HG02943 (cell line): ENCODE measurements at regions not wholly inside any gene's neighbourhood (a gene's known extent, or its start where the extent isn't known, plus 50 kb on each side); places are given as distances from the start of the nearest gene placed in this dataset.
"Not testable (repeated sequence)": the region's sequence is repeated elsewhere in the genome, so short reads cannot be mapped to it uniquely, and the experiment has no call there.

Experiments
- ATAC-seq: cut with Tn5 transposase; IDR thresholded peaks from one replicate; pipeline ENCODE4 v1.9.1; 2021; ENCODE audit warnings: mild to moderate bottlenecking, low read depth, moderate library complexity; ENCODE audit not compliant: unreplicated experiment

GRCh38 chr4:164262508-164262907 is 491.4 kb upstream of the SMIM31 start:
- not testable (repeated sequence) for ATAC-seq

- not testable (repeated sequence) for ATAC-seq
These were observed 476.5 kb upstream of the SMIM31 start for GRCh38 chr4:164277414-164277813.

GRCh38 chr4:164287173-164287572 is 466.8 kb upstream of the SMIM31 start:
- ATAC-seq = no peak

GRCh38 chr4:164288578-164288977 is 465.4 kb upstream of the SMIM31 start:
- no peak for ATAC-seq

GRCh38 chr4:164293203-164293602 is 460.7 kb upstream of the SMIM31 start:
- ATAC-seq = no peak

GRCh38 chr4:164293743-164294142 is 460.2 kb upstream of the SMIM31 start:
- no peak for ATAC-seq

GRCh38 chr4:164301430-164301829 is 452.5 kb upstream of the SMIM31 start:
- ATAC-seq = no peak

GRCh38 chr4:164304101-164304639 is 449.8 kb upstream of the SMIM31 start:
- ATAC-seq = no peak

GRCh38 chr4:164304861-164305260 is 449.1 kb upstream of the SMIM31 start:
- ATAC-seq = no peak

- no peak for ATAC-seq
These were observed 446.7 kb upstream of the SMIM31 start for GRCh38 chr4:164307262-164307661.

- ATAC-seq = no peak
These were observed 441.3 kb upstream of the SMIM31 start for GRCh38 chr4:164312671-164313070.

GRCh38 chr4:164313853-164314252 is 440.1 kb upstream of the SMIM31 start:
- ATAC-seq = no peak

- no peak for ATAC-seq
These were observed 435.6 kb upstream of the SMIM31 start for GRCh38 chr4:164318350-164318749.

GRCh38 chr4:164319688-164320087 is 434.2 kb upstream of the SMIM31 start:
- no peak for ATAC-seq

- no peak for ATAC-seq
These were observed 433.1 kb upstream of the SMIM31 start for GRCh38 chr4:164320847-164321246.

- no peak for ATAC-seq
These were observed 427.9 kb upstream of the SMIM31 start for GRCh38 chr4:164326056-164326455.

GRCh38 chr4:164337219-164337944 is 416.5 kb upstream of the SMIM31 start:
- no peak for ATAC-seq

GRCh38 chr4:164343472-164343976 is 410.4 kb upstream of the SMIM31 start:
- no peak for ATAC-seq

- no peak for ATAC-seq
These were observed 408.2 kb upstream of the SMIM31 start for GRCh38 chr4:164345756-164346155.

- ATAC-seq = no peak
These were observed 403.9 kb upstream of the SMIM31 start for GRCh38 chr4:164350061-164350460.

- not testable (repeated sequence) for ATAC-seq
These were observed 403.2 kb upstream of the SMIM31 start for GRCh38 chr4:164350716-164351115.

GRCh38 chr4:164357957-164358356 is 396.0 kb upstream of the SMIM31 start:
- no peak for ATAC-seq
